NB4 (cell line): ENCODE measurements at regions not wholly inside any gene's neighbourhood (a gene's known extent, or its start where the extent isn't known, plus 50 kb on each side); places are given as distances from the start of the nearest gene placed in this dataset.

Experiments
- TF ChIP-seq, protein P1 (sequence below): IDR thresholded peaks from one replicate; pipeline ENCODE4 v1.5.1; 2012; ENCODE audit warnings: low read depth, low read length
- TF ChIP-seq, protein P2 (sequence below): IDR thresholded peaks from 2 replicates; pipeline ENCODE4 v1.6.1; 2011; ENCODE audit warnings: low read depth, low read length

GRCh38 chr13:84417416-84417815 is 535.1 kb upstream of the SLITRK1 start:
- TF ChIP-seq, protein P1, sequence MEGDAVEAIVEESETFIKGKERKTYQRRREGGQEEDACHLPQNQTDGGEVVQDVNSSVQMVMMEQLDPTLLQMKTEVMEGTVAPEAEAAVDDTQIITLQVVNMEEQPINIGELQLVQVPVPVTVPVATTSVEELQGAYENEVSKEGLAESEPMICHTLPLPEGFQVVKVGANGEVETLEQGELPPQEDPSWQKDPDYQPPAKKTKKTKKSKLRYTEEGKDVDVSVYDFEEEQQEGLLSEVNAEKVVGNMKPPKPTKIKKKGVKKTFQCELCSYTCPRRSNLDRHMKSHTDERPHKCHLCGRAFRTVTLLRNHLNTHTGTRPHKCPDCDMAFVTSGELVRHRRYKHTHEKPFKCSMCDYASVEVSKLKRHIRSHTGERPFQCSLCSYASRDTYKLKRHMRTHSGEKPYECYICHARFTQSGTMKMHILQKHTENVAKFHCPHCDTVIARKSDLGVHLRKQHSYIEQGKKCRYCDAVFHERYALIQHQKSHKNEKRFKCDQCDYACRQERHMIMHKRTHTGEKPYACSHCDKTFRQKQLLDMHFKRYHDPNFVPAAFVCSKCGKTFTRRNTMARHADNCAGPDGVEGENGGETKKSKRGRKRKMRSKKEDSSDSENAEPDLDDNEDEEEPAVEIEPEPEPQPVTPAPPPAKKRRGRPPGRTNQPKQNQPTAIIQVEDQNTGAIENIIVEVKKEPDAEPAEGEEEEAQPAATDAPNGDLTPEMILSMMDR, result no peak
- TF ChIP-seq, protein P2, sequence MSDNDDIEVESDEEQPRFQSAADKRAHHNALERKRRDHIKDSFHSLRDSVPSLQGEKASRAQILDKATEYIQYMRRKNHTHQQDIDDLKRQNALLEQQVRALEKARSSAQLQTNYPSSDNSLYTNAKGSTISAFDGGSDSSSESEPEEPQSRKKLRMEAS, result no peak
